Loucy (cell line): ENCODE measurements at regions not wholly inside any gene's neighbourhood (a gene's known extent, or its start where the extent isn't known, plus 50 kb on each side); places are given as distances from the start of the nearest gene placed in this dataset.
"Not testable (repeated sequence)": the region's sequence is repeated elsewhere in the genome, so short reads cannot be mapped to it uniquely, and the experiment has no call there.

Source experiments
- H2AFZ ChIP-seq: fragments of 200-600 bp; sonication (generic); 2 replicates; pipeline ENCODE4 v1.6.0; 2016; ENCODE audit warnings: antibody characterized with exemption, mild to moderate bottlenecking, low read length, moderate library complexity
- H3F3A ChIP-seq: fragments of 200-600 bp; 2 replicates; pipeline ENCODE4 v1.6.0; 2016; ENCODE audit warnings: antibody characterized with exemption, low read depth, mild to moderate bottlenecking
- H3K27me3 ChIP-seq: fragments of 200-600 bp; sonication (generic); 2 replicates; pipeline ENCODE4 v1.6.1; 2014; ENCODE audit warnings: low read length, mild to moderate bottlenecking; ENCODE audit not compliant: insufficient read depth, poor library complexity, severe bottlenecking
- H3K36me3 ChIP-seq: fragments of 200-600 bp; sonication (generic); 2 replicates; pipeline ENCODE4 v1.6.1; 2016; ENCODE audit warnings: low read length; ENCODE audit not compliant: insufficient read depth
- H3K4me1 ChIP-seq: fragments of 200-600 bp; sonication (generic); 2 replicates; pipeline ENCODE4 v1.5.1; 2014; ENCODE audit warnings: low read length, mild to moderate bottlenecking; ENCODE audit not compliant: insufficient read depth, poor library complexity, severe bottlenecking
- H3K4me2 ChIP-seq: fragments of 200-600 bp; sonication (generic); 2 replicates; pipeline ENCODE4 v1.6.0; 2014; ENCODE audit warnings: antibody characterized with exemption, low read length, low read depth, mild to moderate bottlenecking; ENCODE audit not compliant: poor library complexity, severe bottlenecking
- H3K4me3 ChIP-seq: fragments of 200-600 bp; sonication (generic); 2 replicates; pipeline ENCODE4 v1.5.1; 2014; ENCODE audit warnings: low read length, mild to moderate bottlenecking, mixed read lengths; ENCODE audit not compliant: poor library complexity, severe bottlenecking
- H3K79me2 ChIP-seq: fragments of 200-600 bp; sonication (generic); 2 replicates; pipeline ENCODE4 v1.6.1; 2014; ENCODE audit warnings: low read length; ENCODE audit not compliant: insufficient read depth
- H3K9ac ChIP-seq: fragments of 200-600 bp; sonication (generic); 2 replicates; pipeline ENCODE4 v1.6.0; 2014; ENCODE audit warnings: mild to moderate bottlenecking, low read depth, low read length, moderate library complexity; ENCODE audit not compliant: poor library complexity, severe bottlenecking
- H3K9me2 ChIP-seq: fragments of 200-600 bp; sonication (generic); replicated peaks from 2 replicates; pipeline ENCODE4 v1.6.1; 2016; ENCODE audit warnings: low read depth, low read length, mixed read lengths
- H3K9me3 ChIP-seq: fragments of 200-600 bp; sonication (generic); 2 replicates; pipeline ENCODE4 v1.6.1; 2014; ENCODE audit warnings: mild to moderate bottlenecking, antibody characterized with exemption, low read length, low read depth; ENCODE audit not compliant: insufficient read depth
- H4K20me1 ChIP-seq: fragments of 200-600 bp; sonication (generic); 2 replicates; pipeline ENCODE4 v1.6.0; 2014; ENCODE audit warnings: antibody characterized with exemption, low read length, mild to moderate bottlenecking; ENCODE audit not compliant: insufficient read depth, poor library complexity, severe bottlenecking
- CTCF ChIP-seq: fragments of 200-600 bp; sonication (generic); conservative IDR thresholded peaks from 2 replicates; pipeline ENCODE4 v1.5.1; 2014; ENCODE audit warnings: mild to moderate bottlenecking, antibody characterized with exemption, low read length
- EZH2phosphoT487 ChIP-seq: fragments of 200-600 bp; IDR thresholded peaks from 2 replicates; pipeline ENCODE4 v1.6.1; 2018; ENCODE audit warnings: antibody characterized with exemption, mild to moderate bottlenecking, moderate library complexity, borderline replicate concordance

DNA sequence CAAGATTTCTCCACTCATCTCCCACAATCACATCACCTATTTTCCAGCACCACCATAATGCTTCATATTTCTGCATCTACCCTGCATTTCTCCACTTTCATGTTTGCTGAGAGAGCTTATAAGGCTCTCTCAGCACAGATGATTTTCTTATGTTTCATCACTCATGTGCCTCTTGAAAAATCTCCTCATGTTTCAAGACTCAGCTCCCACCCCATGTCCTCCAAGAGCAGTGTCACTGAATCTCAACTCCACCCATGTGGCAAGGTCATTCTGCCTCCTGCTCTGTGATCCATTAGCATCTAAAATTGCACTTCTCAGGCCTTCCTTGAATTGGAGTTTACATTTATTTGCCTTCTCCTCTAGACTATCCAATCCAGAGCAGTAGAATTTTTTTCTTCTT is 178.7 kb upstream of the IRAK1BP1 start:
- H3K4me3 ChIP-seq: no peak overlapping the region
- H3K4me2 ChIP-seq: no peak overlapping the region
- H4K20me1 ChIP-seq: no peaks in the 10 kb centered on the region
- no peaks in the 10 kb centered on the region for H3K27me3 ChIP-seq
- no peaks in the 10 kb centered on the region for H3K36me3 ChIP-seq
- H2AFZ ChIP-seq: no peak overlapping the region
- H3F3A ChIP-seq: no peaks in the 10 kb centered on the region
- no peaks in the 10 kb centered on the region for H3K9me3 ChIP-seq
- H3K4me1 ChIP-seq: no peaks in the 10 kb centered on the region
- H3K9me2 ChIP-seq: no peaks in the 10 kb centered on the region
- H3K79me2 ChIP-seq: no peaks in the 10 kb centered on the region
- H3K9ac ChIP-seq: no peak overlapping the region
- no peak for TF ChIP-seq EZH2phosphoT487
- no peak for TF ChIP-seq CTCF

DNA sequence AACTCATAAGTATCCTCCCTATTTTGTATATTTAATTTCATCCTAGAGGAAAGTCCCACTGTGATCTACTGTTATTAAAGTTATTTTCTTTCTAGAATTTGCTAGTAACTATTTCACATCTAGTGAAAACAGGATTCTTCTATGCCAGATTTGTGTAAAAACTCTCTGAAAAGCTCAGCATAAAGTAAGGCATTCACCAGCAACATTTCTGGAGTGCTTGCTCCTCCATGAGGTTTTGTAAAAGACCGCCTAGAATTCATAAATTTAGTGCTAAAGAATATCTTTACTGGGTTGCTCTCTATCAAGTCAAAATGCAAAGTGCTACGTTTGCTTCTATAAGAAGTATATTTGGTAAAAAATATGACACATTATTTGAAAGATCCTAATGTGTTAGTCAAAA is 173.5 kb upstream of the IRAK1BP1 start:
- Histone ChIP-seq H3K9me3 (no peaks in the 10 kb centered on the region), H3K9ac (no peak overlapping the region), H3K4me1 (no peaks in the 10 kb centered on the region), H3K4me3 (no peak overlapping the region), H3K79me2 (no peaks in the 10 kb centered on the region), H4K20me1 (no peaks in the 10 kb centered on the region), H2AFZ (no peak overlapping the region), H3F3A (no peaks in the 10 kb centered on the region), H3K36me3 (no peaks in the 10 kb centered on the region), H3K4me2 (no peak overlapping the region), H3K27me3 (no peaks in the 10 kb centered on the region), H3K9me2 (no peaks in the 10 kb centered on the region)
- TF ChIP-seq CTCF (no peak), EZH2phosphoT487 (no peak)

DNA sequence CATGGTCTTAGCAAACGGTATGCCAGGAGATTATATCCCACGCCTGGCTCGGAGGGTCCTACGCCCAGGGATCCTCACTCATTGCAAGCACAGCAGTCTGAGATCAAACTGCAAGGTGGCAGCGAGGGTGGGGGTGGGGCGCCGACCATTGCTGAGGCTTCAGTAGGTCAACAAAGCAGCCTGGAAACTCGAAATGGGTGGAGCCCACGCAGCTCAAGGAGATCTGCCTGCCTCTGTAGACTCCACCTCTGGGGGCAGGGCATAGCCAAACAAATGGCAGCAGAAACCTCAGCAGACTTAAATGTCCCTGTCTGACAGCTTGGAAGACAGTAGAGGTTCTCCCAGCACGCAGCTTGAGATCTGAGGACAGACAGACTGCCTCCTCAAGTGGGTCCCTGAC is 172.7 kb upstream of the IRAK1BP1 start:
- not testable (repeated sequence) for H3K9me2 ChIP-seq, H3K79me2 ChIP-seq, H3K36me3 ChIP-seq, H2AFZ ChIP-seq, H4K20me1 ChIP-seq, H3F3A ChIP-seq, H3K27me3 ChIP-seq, H3K4me3 ChIP-seq, H3K9ac ChIP-seq, H3K4me1 ChIP-seq, H3K4me2 ChIP-seq, H3K9me3 ChIP-seq

- H2AFZ ChIP-seq: no peak overlapping the region
- H3K9ac ChIP-seq: no peak overlapping the region
- H3K9me2 ChIP-seq: no peaks in the 10 kb centered on the region
- H3K27me3 ChIP-seq: no peaks in the 10 kb centered on the region
- H3K79me2 ChIP-seq: no peaks in the 10 kb centered on the region
- H3F3A ChIP-seq: no peaks in the 10 kb centered on the region
- H3K36me3 ChIP-seq: no peaks in the 10 kb centered on the region
- no peak for TF ChIP-seq EZH2phosphoT487
- TF ChIP-seq CTCF: no peak
- no peaks in the 10 kb centered on the region for H3K4me1 ChIP-seq
- no peak overlapping the region for H3K4me2 ChIP-seq
- H4K20me1 ChIP-seq: no peaks in the 10 kb centered on the region
- no peak overlapping the region for H3K4me3 ChIP-seq
- H3K9me3 ChIP-seq: no peaks in the 10 kb centered on the region
Measured at GRCh38 chr6:78700991-78701390, 166.4 kb upstream of the IRAK1BP1 start.
